HCT116 (cell line): ENCODE measurements at regions not wholly inside any gene's neighbourhood (a gene's known extent, or its start where the extent isn't known, plus 50 kb on each side); places are given as distances from the start of the nearest gene placed in this dataset.

Source experiments
- ATAC-seq: fragments of 200-7000 bp; cut with Tn5 transposase; 2 replicates; pipeline ENCODE4 v1.9.1; 2020; ENCODE audit warnings: mild to moderate bottlenecking, moderate library complexity
- BruUV-seq: library from RNA; stranded (reverse); fragments of 400-500 nt; replicated peaks from 2 replicates; lab custom pipeline; 2021; lab: Mats Ljungman, UMichigan
- CTCF ChIA-PET: fragments of 300-600 bp; sonication (Branson Sonifier 250); formaldehyde crosslinking; loops from one replicate; lab custom pipeline; 2021; ENCODE audit warnings: antibody characterized with exemption; lab: Charles Lee
- POLR2A ChIA-PET: fragments of 300-600, 350-600 bp; sonication (Branson Sonifier 250); formaldehyde crosslinking; loops from one replicate; lab custom pipeline; 2021; ENCODE audit warnings: antibody characterized with exemption; lab: Charles Lee
- RAD21 ChIA-PET, 2 experiments: fragments of 300-600 bp; sonication (Branson Sonifier 250); formaldehyde crosslinking; loops; one replicate each; lab custom pipeline; 2023; ENCODE audit warnings: low total read pairs in 2 of 2; ENCODE audit not compliant: uncharacterized antibody in 2 of 2, unreplicated experiment in 2 of 2, low non-redundant PET in 1 of 2; lab: Charles Lee
- DNase-seq: peaks from one replicate; pipeline ENCODE4 v3.0.0-alpha.2; 2010; ENCODE audit warnings: low read depth, low spot score
- H2AFZ ChIP-seq: fragments of 200-600 bp; shearing (Covaris generic), sonication (generic); 2 replicates; pipeline ENCODE4 v1.6.1; 2017; ENCODE audit warnings: low read depth, mixed run types, mixed read lengths, antibody characterized with exemption, low read length; ENCODE audit not compliant: poor library complexity, severe bottlenecking
- H3K27ac ChIP-seq: 2 replicates; pipeline ENCODE4 v1.5.1; 2012; ENCODE audit warnings: low read depth, low read length
- H3K27me3 ChIP-seq: fragments of 200-600 bp; sonication (generic); 2 replicates; pipeline ENCODE4 v1.6.1; 2016; ENCODE audit warnings: mixed run types, low read length, mixed read lengths; ENCODE audit not compliant: insufficient read depth
- H3K36me3 ChIP-seq, 2 experiments: fragments of 200-500 bp in 1 of 2; fragments of 200-600 bp in 1 of 2; sonication (Bioruptor generic) in 1 of 2; sonication (generic) in 1 of 2; 2 replicates each; pipeline versions ENCODE4 v1.5.1 to v1.6.1; 2014 to 2016; ENCODE audit warnings: low read length in 2 of 2, inconsistent platforms in 1 of 2, mixed read lengths in 1 of 2, mixed run types in 1 of 2; ENCODE audit not compliant: insufficient read depth in 2 of 2, control insufficient read depth in 1 of 2
- H3K4me1 ChIP-seq, 2 experiments: fragments of 200-600 bp in 1 of 2; sonication (generic) in 1 of 2; 2 replicates each; pipeline versions ENCODE4 v1.5.1 to v1.6.1; 2012 to 2017; ENCODE audit warnings: low read length in 2 of 2, inconsistent platforms in 1 of 2, mild to moderate bottlenecking in 1 of 2, mixed read lengths in 1 of 2, mixed run types in 1 of 2, moderate library complexity in 1 of 2; ENCODE audit not compliant: insufficient read depth in 2 of 2, control insufficient read depth in 1 of 2
- H3K4me2 ChIP-seq: fragments of 200-600 bp; sonication (generic); 2 replicates; pipeline ENCODE4 v1.6.1; 2017; ENCODE audit warnings: mixed run types, low read length, mixed read lengths
- H3K4me3 ChIP-seq, 2 experiments: fragments of 200-600 bp in 1 of 2; sonication (generic) in 1 of 2; replicated peaks in 1 of 2; 2 replicates each; pipeline ENCODE4 v1.5.1; 2011 to 2016; ENCODE audit warnings: low read length in 2 of 2, control low read depth in 1 of 2, low read depth in 1 of 2, mild to moderate bottlenecking in 1 of 2, mixed read lengths in 1 of 2, mixed run types in 1 of 2
- H3K79me2 ChIP-seq: fragments of 200-600 bp; sonication (generic); 2 replicates; pipeline ENCODE4 v1.6.1; 2017; ENCODE audit warnings: mild to moderate bottlenecking, mixed run types, low read length, moderate library complexity, mixed read lengths; ENCODE audit not compliant: insufficient read depth
- H3K9ac ChIP-seq: fragments of 200-600 bp; sonication (generic); 2 replicates; pipeline ENCODE4 v1.6.1; 2016; ENCODE audit warnings: low read length, mixed read lengths
- H3K9me2 ChIP-seq: fragments of 200-600 bp; sonication (generic), shearing (Covaris generic); 2 replicates; pipeline ENCODE4 v1.6.1; 2017; ENCODE audit warnings: mixed run types, mild to moderate bottlenecking, moderate library complexity; ENCODE audit not compliant: insufficient read depth
- H3K9me3 ChIP-seq, 2 experiments: fragments of 200-500 bp in 1 of 2; fragments of 200-600 bp in 1 of 2; sonication (Bioruptor generic) in 1 of 2; sonication (generic) in 1 of 2; 2 replicates each; pipeline ENCODE4 v1.6.1; 2014 to 2017; ENCODE audit warnings: low read length in 2 of 2, mixed read lengths in 2 of 2, inconsistent platforms in 1 of 2, low read depth in 1 of 2, mild to moderate bottlenecking in 1 of 2, mixed run types in 1 of 2, moderate library complexity in 1 of 2; ENCODE audit not compliant: control insufficient read depth in 1 of 2, insufficient read depth in 1 of 2
- H4K20me1 ChIP-seq: fragments of 200-600 bp; sonication (generic), shearing (Covaris generic); 2 replicates; pipeline ENCODE4 v1.6.1; 2017; ENCODE audit warnings: mixed run types, mild to moderate bottlenecking, moderate library complexity; ENCODE audit not compliant: insufficient read depth
- ELF1 ChIP-seq: IDR thresholded peaks from 2 replicates; pipeline ENCODE4 v1.6.1; 2012; ENCODE audit warnings: low read depth, borderline replicate concordance
- EZH2 ChIP-seq: fragments of 200-600 bp; sonication (generic); IDR thresholded peaks from 2 replicates; pipeline ENCODE4 v1.6.1; 2017; ENCODE audit warnings: antibody characterized with exemption, mixed run types
- POLR2AphosphoS5 ChIP-seq: IDR thresholded peaks from 2 replicates; pipeline ENCODE4 v1.6.1; 2011; ENCODE audit warnings: mild to moderate bottlenecking, low read depth, low read length, moderate library complexity
- RAD21 ChIP-seq: IDR thresholded peaks from 2 replicates; pipeline ENCODE4 v1.6.1; 2012; ENCODE audit warnings: low read depth, mild to moderate bottlenecking
- REST ChIP-seq: IDR thresholded peaks from 2 replicates; pipeline ENCODE4 v1.6.1; 2012; ENCODE audit warnings: low read depth
- SIN3A ChIP-seq: IDR thresholded peaks from 2 replicates; pipeline ENCODE4 v1.6.1; 2012; ENCODE audit warnings: low read depth
- SP1 ChIP-seq: IDR thresholded peaks from 2 replicates; pipeline ENCODE4 v1.6.1; 2012; ENCODE audit warnings: low read depth
- TCF7L2 ChIP-seq: IDR thresholded peaks from 2 replicates; pipeline ENCODE4 v1.7.0; 2011; ENCODE audit warnings: borderline replicate concordance, inconsistent platforms; ENCODE audit not compliant: insufficient read depth, insufficient read length; ENCODE audit errors: extremely low read depth
- YY1 ChIP-seq: IDR thresholded peaks from 2 replicates; pipeline ENCODE4 v1.6.1; 2011; ENCODE audit warnings: low read length, low read depth, moderate library complexity, mild to moderate bottlenecking; ENCODE audit not compliant: insufficient replicate concordance; ENCODE audit errors: extremely low read depth
- ZBTB33 ChIP-seq: IDR thresholded peaks from 2 replicates; pipeline ENCODE4 v1.6.1; 2011; ENCODE audit warnings: mild to moderate bottlenecking, low read length, moderate library complexity; ENCODE audit not compliant: insufficient replicate concordance; ENCODE audit errors: extremely low read depth
- ZFX ChIP-seq: fragments of 450-650 bp; IDR thresholded peaks from 2 replicates; pipeline ENCODE4 v1.6.1; 2017
- intact Hi-C: fragments of 100-400 bp; cut with micrococcal nuclease; formaldehyde crosslinking; loops from 2 replicates; pipeline ENCODE4 v1.10.0; 2022
- TF ChIP-seq, protein P1 (sequence below): IDR thresholded peaks from 2 replicates; pipeline ENCODE4 v1.6.1; 2012

DNA sequence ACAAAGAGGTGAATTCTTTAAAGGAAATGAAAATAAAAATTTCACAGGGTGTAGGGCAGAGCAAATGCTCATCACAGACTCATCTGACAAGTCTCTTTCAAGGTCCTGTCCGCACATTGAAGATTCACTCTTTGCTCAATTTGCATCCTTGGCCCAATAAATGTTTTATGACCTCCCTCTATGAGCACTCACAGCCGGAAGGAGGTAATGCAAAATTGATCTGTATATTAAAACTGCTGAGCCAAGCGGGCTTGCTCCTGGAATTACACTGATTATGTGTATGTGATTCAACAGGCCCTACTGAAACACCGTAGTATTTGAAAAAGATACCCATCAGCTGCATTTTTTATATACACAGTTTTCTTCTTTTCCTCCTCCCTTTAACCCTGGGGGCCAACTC is 246.8 kb downstream of the IZUMO3 start (continued):
- TF ChIP-seq ZBTB33: no peak

DNA sequence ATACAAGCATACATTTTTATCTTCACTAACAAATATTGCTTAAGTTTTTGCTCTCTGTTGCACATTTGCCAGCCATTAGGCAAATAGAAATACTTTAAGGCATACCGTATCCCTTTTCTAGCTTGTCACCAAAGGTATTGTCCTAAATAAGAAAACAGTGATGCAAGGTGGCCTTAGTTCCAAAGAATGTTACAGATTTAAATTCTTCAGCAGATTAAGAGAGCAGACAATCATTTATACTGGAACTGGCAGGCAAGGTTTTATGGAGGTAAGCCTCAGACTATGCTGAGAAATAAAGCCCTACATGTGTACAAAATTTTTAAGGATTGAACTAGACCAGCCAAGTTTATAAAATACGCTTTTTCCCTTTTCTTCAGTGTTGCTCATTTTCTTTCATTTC is 247.8 kb downstream of the IZUMO3 start:
- no peaks in the 10 kb centered on the region for H3K27me3 ChIP-seq
- no peak overlapping the region for H2AFZ ChIP-seq
- no peaks in the 10 kb centered on the region for H3K36me3 ChIP-seq
- no TSS peak for BruUV-seq
- RAD21 ChIA-PET: no interaction called here
- no peak overlapping the region for H3K27ac ChIP-seq
- intact Hi-C loops: no loop called here
- H3K9me3 ChIP-seq: peaks cover 7 to 19% of the 10 kb centered on the region in 2 experiments; a peak in 2 of 4 replicates
- TF ChIP-seq YY1 (no peak), EZH2 (no peak), SP1 (no peak), RAD21 (no peak), ELF1 (no peak), SIN3A (no peak), REST (no peak), ZBTB33 (no peak), TCF7L2 (no peak), POLR2AphosphoS5 (no peak), ZFX (no peak)
- TF ChIP-seq, protein P1, sequence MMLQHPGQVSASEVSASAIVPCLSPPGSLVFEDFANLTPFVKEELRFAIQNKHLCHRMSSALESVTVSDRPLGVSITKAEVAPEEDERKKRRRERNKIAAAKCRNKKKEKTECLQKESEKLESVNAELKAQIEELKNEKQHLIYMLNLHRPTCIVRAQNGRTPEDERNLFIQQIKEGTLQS: no peak
- no peaks in the 10 kb centered on the region for H3K9me2 ChIP-seq
- no peak for DNase-seq
- no peak for ATAC-seq
- H3K4me1 ChIP-seq: no peaks in the 10 kb centered on the region
- POLR2A ChIA-PET: no interaction called here
- H3K4me3 ChIP-seq: no peak overlapping the region
- H4K20me1 ChIP-seq: no peaks in the 10 kb centered on the region
- H3K9ac ChIP-seq: no peak overlapping the region
- no peaks in the 10 kb centered on the region for H3K79me2 ChIP-seq
- CTCF ChIA-PET: no interaction called here
- no peak overlapping the region for H3K4me2 ChIP-seq
